Globus pallidus (tissue), 1 donor: ENCODE measurements at regions not wholly inside any gene's neighbourhood (a gene's known extent, or its start where the extent isn't known, plus 50 kb on each side); places are given as distances from the start of the nearest gene placed in this dataset.

ENCODE experiments used
- DNase-seq: peaks from one replicate; pipeline ENCODE4 v3.0.0-alpha.2; 2015; ENCODE audit warnings: low spot score

- DNase-seq, result no peak
Observed at GRCh38 chr6:84416043-84416657, 188.7 kb upstream of the CEP162 start.

- DNase-seq, result no peak
Observed at GRCh38 chr6:84415517-84415916, 188.1 kb upstream of the CEP162 start.

- no peak for DNase-seq
Observed at GRCh38 chr6:84415068-84415467, 187.6 kb upstream of the CEP162 start.

- no peak for DNase-seq
Observed at GRCh38 chr6:84414531-84414930, 187.1 kb upstream of the CEP162 start.

GRCh38 chr6:84411060-84411629 lies 183.7 kb upstream of the CEP162 start:
- DNase-seq, result no peak

GRCh38 chr6:84409911-84410310 lies 182.5 kb upstream of the CEP162 start:
- no peak for DNase-seq

GRCh38 chr6:84408028-84408427 lies 180.6 kb upstream of the CEP162 start:
- DNase-seq, result no peak

GRCh38 chr6:84403545-84403944 lies 176.1 kb upstream of the CEP162 start:
- no peak for DNase-seq

GRCh38 chr6:84399003-84399402 lies 171.6 kb upstream of the CEP162 start:
- DNase-seq, result no peak

GRCh38 chr6:84392261-84392660 lies 164.8 kb upstream of the CEP162 start:
- no peak for DNase-seq

- no peak for DNase-seq
Observed at GRCh38 chr6:84390851-84391250, 163.4 kb upstream of the CEP162 start.

- no peak for DNase-seq
Observed at GRCh38 chr6:84390334-84390733, 162.9 kb upstream of the CEP162 start.

- DNase-seq, result no peak
Observed at GRCh38 chr6:84379142-84379541, 151.7 kb upstream of the CEP162 start.

GRCh38 chr6:84372290-84372689 lies 144.8 kb upstream of the CEP162 start:
- no peak for DNase-seq

- DNase-seq, result no peak
Observed at GRCh38 chr6:84371681-84372080, 144.2 kb upstream of the CEP162 start.

- no peak for DNase-seq
Observed at GRCh38 chr6:84362193-84362821, 134.9 kb upstream of the CEP162 start.

GRCh38 chr6:84361372-84362192 lies 134.1 kb upstream of the CEP162 start:
- no peak for DNase-seq

- DNase-seq, result no peak
Observed at GRCh38 chr6:84360039-84360438, 132.6 kb upstream of the CEP162 start.

- DNase-seq, result no peak
Observed at GRCh38 chr6:84358581-84358980, 131.1 kb upstream of the CEP162 start.

GRCh38 chr6:84357631-84358030 lies 130.2 kb upstream of the CEP162 start:
- no peak for DNase-seq

GRCh38 chr6:84356907-84357306 lies 129.5 kb upstream of the CEP162 start:
- no peak for DNase-seq

- DNase-seq, result no peak
Observed at GRCh38 chr6:84353459-84354423, 126.3 kb upstream of the CEP162 start.
